H9 (cell line): ENCODE measurements at regions not wholly inside any gene's neighbourhood (a gene's known extent, or its start where the extent isn't known, plus 50 kb on each side); places are given as distances from the start of the nearest gene placed in this dataset.

ENCODE experiments used
- DNase-seq: peaks from one replicate; pipeline ENCODE4 v3.0.0-alpha.2; 2017
- H2AFZ ChIP-seq: one replicate; pipeline ENCODE4 v1.6.1; 2013; ENCODE audit warnings: mild to moderate bottlenecking, low read length, control low read depth, moderate library complexity
- H2AK5ac ChIP-seq: 2 replicates; pipeline ENCODE4 v1.6.1; 2013; ENCODE audit warnings: low read length, control low read depth, mixed read lengths; ENCODE audit not compliant: insufficient read length
- H2BK120ac ChIP-seq: one replicate; pipeline ENCODE4 v1.6.1; 2013; ENCODE audit warnings: low read depth, mild to moderate bottlenecking, low read length, control low read depth, inconsistent platforms; ENCODE audit not compliant: poor library complexity, severe bottlenecking
- H2BK12ac ChIP-seq: 2 replicates; pipeline ENCODE4 v1.6.1; 2013; ENCODE audit warnings: low read length, control low read depth, mixed read lengths, low read depth; ENCODE audit not compliant: insufficient read length
- H2BK15ac ChIP-seq: 2 replicates; pipeline ENCODE4 v1.6.1; 2013; ENCODE audit warnings: low read depth, low read length, control low read depth
- H2BK20ac ChIP-seq: one replicate; pipeline ENCODE4 v1.6.1; 2013; ENCODE audit warnings: low read depth, mild to moderate bottlenecking, low read length, control low read depth, inconsistent platforms; ENCODE audit not compliant: poor library complexity, severe bottlenecking
- H2BK5ac ChIP-seq: 2 replicates; pipeline ENCODE4 v1.6.1; 2013; ENCODE audit warnings: low read length, control low read depth, mixed read lengths; ENCODE audit not compliant: insufficient read length
- H3K14ac ChIP-seq: 2 replicates; pipeline ENCODE4 v1.6.1; 2013; ENCODE audit warnings: low read length, control low read depth; ENCODE audit not compliant: insufficient read depth
- H3K18ac ChIP-seq: 2 replicates; pipeline ENCODE4 v1.6.1; 2013; ENCODE audit warnings: low read depth, mild to moderate bottlenecking, mixed read lengths, low read length, control low read depth; ENCODE audit not compliant: insufficient read length
- H3K23ac ChIP-seq: 2 replicates; pipeline ENCODE4 v1.6.1; 2013; ENCODE audit warnings: low read length, control low read depth, mixed read lengths, low read depth; ENCODE audit not compliant: insufficient read length
- H3K23me2 ChIP-seq: 2 replicates; pipeline ENCODE4 v1.6.1; 2013; ENCODE audit warnings: low read depth, mild to moderate bottlenecking, mixed read lengths, low read length, control low read depth; ENCODE audit not compliant: insufficient read length, poor library complexity, severe bottlenecking
- H3K27ac ChIP-seq: 2 replicates; pipeline ENCODE4 v1.5.1; 2013; ENCODE audit warnings: low read length, control low read depth, mixed read lengths, low read depth; ENCODE audit not compliant: insufficient read length
- H3K27me3 ChIP-seq: 2 replicates; pipeline ENCODE4 v1.6.1; 2013; ENCODE audit warnings: low read length, control low read depth, inconsistent platforms; ENCODE audit not compliant: insufficient read depth
- H3K4ac ChIP-seq: 2 replicates; pipeline ENCODE4 v1.6.1; 2013; ENCODE audit warnings: low read depth, mild to moderate bottlenecking, control low read depth, inconsistent platforms, low read length, moderate library complexity
- H3K4me1 ChIP-seq: 2 replicates; pipeline ENCODE4 v1.6.1; 2013; ENCODE audit warnings: low read length, control low read depth, inconsistent platforms; ENCODE audit not compliant: insufficient read depth
- H3K4me2 ChIP-seq: 2 replicates; pipeline ENCODE4 v1.6.1; 2013; ENCODE audit warnings: low read length, control low read depth, mixed read lengths; ENCODE audit not compliant: insufficient read length, insufficient read depth
- H3K56ac ChIP-seq: 2 replicates; pipeline ENCODE4 v1.6.1; 2013; ENCODE audit warnings: low read depth, mild to moderate bottlenecking, mixed read lengths, low read length, control low read depth; ENCODE audit not compliant: insufficient read length
- H3K79me1 ChIP-seq: 2 replicates; pipeline ENCODE4 v1.6.1; 2013; ENCODE audit warnings: low read depth, mild to moderate bottlenecking, moderate library complexity, low read length, control low read depth, inconsistent platforms; ENCODE audit not compliant: insufficient read depth, poor library complexity, severe bottlenecking
- H3K79me2 ChIP-seq: 2 replicates; pipeline ENCODE4 v1.6.1; 2013; ENCODE audit warnings: low read length, control low read depth, inconsistent platforms; ENCODE audit not compliant: insufficient read depth
- H3K9ac ChIP-seq: 2 replicates; pipeline ENCODE4 v1.6.1; 2013; ENCODE audit warnings: low read length, control low read depth, mixed read lengths; ENCODE audit not compliant: insufficient read length; ENCODE audit errors: extremely low read depth
- H3K9me3 ChIP-seq: one replicate; pipeline ENCODE4 v1.6.1; 2013; ENCODE audit warnings: low read depth, low read length, inconsistent platforms; ENCODE audit not compliant: control insufficient read depth
- H3T11ph ChIP-seq: one replicate; pipeline ENCODE4 v1.6.1; 2013; ENCODE audit warnings: mild to moderate bottlenecking, low read length, control low read depth, inconsistent platforms
- H4K20me1 ChIP-seq: one replicate; pipeline ENCODE4 v1.6.1; 2013; ENCODE audit not compliant: control insufficient read depth, insufficient read length, insufficient read depth
- H4K5ac ChIP-seq: 2 replicates; pipeline ENCODE4 v1.6.1; 2013; ENCODE audit warnings: low read depth, mild to moderate bottlenecking, mixed read lengths, low read length, control low read depth; ENCODE audit not compliant: insufficient read length
- H4K8ac ChIP-seq: replicated peaks from 2 replicates; pipeline ENCODE4 v1.6.1; 2013; ENCODE audit warnings: low read length, control low read depth, mixed read lengths, low read depth; ENCODE audit not compliant: insufficient read length
- H4K91ac ChIP-seq: 2 replicates; pipeline ENCODE4 v1.6.1; 2013; ENCODE audit warnings: low read depth, mild to moderate bottlenecking, moderate library complexity, mixed read lengths, low read length, control low read depth; ENCODE audit not compliant: insufficient read length
- H3K27ac Mint-ChIP-seq, 3 experiments: 2 replicates in 2 of 3; 3 replicates in 1 of 3; pipeline ENCODE4 v1.8.0; 2020 to 2021; ENCODE audit warnings: mixed read lengths in 3 of 3, mild to moderate bottlenecking in 1 of 3, moderate library complexity in 1 of 3
- H3K27me3 Mint-ChIP-seq: 2 replicates; pipeline ENCODE4 v1.8.0; 2021; ENCODE audit warnings: low read depth, mild to moderate bottlenecking, moderate library complexity, mixed read lengths
- H3K36me3 Mint-ChIP-seq, 3 experiments: 2 replicates in 2 of 3; 3 replicates in 1 of 3; pipeline ENCODE4 v1.8.0; 2020 to 2021; ENCODE audit warnings: low read depth in 3 of 3, mixed read lengths in 3 of 3; ENCODE audit not compliant: insufficient read depth in 1 of 3
- H3K4me1 Mint-ChIP-seq, 2 experiments: 2 replicates each; pipeline ENCODE4 v1.8.0; 2020; ENCODE audit warnings: mixed read lengths in 2 of 2
- H3K4me3 Mint-ChIP-seq, 2 experiments: 2 replicates in 1 of 2; 3 replicates in 1 of 2; pipeline ENCODE4 v1.8.0; 2020 to 2021; ENCODE audit warnings: mild to moderate bottlenecking in 2 of 2, mixed read lengths in 2 of 2, moderate library complexity in 1 of 2
- H3K9me3 Mint-ChIP-seq, 2 experiments: 2 replicates in 1 of 2; 3 replicates in 1 of 2; pipeline ENCODE4 v1.8.0; 2020; ENCODE audit warnings: mild to moderate bottlenecking in 2 of 2, mixed read lengths in 2 of 2, moderate library complexity in 1 of 2
- CTCF ChIP-seq: fragments of 200-600 bp; sonication (generic); conservative IDR thresholded peaks from 3 replicates; pipeline ENCODE4 v1.8.0; 2021; ENCODE audit warnings: antibody characterized with exemption, mild to moderate bottlenecking
- WGBS: extraction: QIAGEN DNeasy Blood & Tissue Kit; methylation state at CpG from one replicate; pipeline ENCODE4 v1.1.7; 2013; ENCODE audit warnings: missing lambda C conversion rate, low lambda C conversion rate, mixed read lengths; ENCODE audit not compliant: insufficient read length; ENCODE audit errors: extremely low coverage; 5-methylcytosine and 5-hydroxymethylcytosine counted together

GRCh38 chr6:836276-836853, 143.4 kb upstream of the EXOC2 start:
- Mint-ChIP-seq H3K27me3 (no peaks in the 10 kb centered on the region; the same call in 1 of the 2 replicates), H3K4me1 (peaks cover 16 to 19% of the 10 kb centered on the region in 2 experiments), H3K4me3 (no peak overlapping the region), H3K36me3 (peaks cover 13 to 28% (median 23%) of the 10 kb centered on the region in 3 experiments), H3K27ac (no peak overlapping the region), H3K9me3 (peaks cover 34 to 35% of the 10 kb centered on the region in 2 experiments)
- Histone ChIP-seq H3K14ac (no peak overlapping the region), H2AFZ (no peak overlapping the region), H3K23me2 (no peaks in the 10 kb centered on the region), H4K91ac (no peak overlapping the region), H3T11ph (no peak overlapping the region), H3K56ac (no peak overlapping the region), H2BK15ac (no peak overlapping the region), H3K79me2 (no peaks in the 10 kb centered on the region), H3K9ac (no peak overlapping the region), H3K23ac (no peak overlapping the region), H2BK20ac (no peak overlapping the region), H3K18ac (no peak overlapping the region), H3K9me3 (peaks cover 7% of the 10 kb centered on the region), H3K27ac (no peak overlapping the region), H4K20me1 (no peaks in the 10 kb centered on the region), H3K79me1 (no peaks in the 10 kb centered on the region), H2BK12ac (no peak overlapping the region), H2BK120ac (no peak overlapping the region), H3K4me1 (no peaks in the 10 kb centered on the region; the same call in 1 of the 2 replicates), H2BK5ac (no peak overlapping the region), H4K8ac (no peak overlapping the region), H3K27me3 (no peaks in the 10 kb centered on the region), H2AK5ac (no peak overlapping the region), H3K4me2 (no peak overlapping the region), H3K4ac (no peak overlapping the region), H4K5ac (no peak overlapping the region)
- no peak for DNase-seq
- no CpG with 5 or more reads among the region's 2 CpGs for WGBS
- no peak for TF ChIP-seq CTCF
